SK-N-MC (cell line): ENCODE measurements at regions not wholly inside any gene's neighbourhood (a gene's known extent, or its start where the extent isn't known, plus 50 kb on each side); places are given as distances from the start of the nearest gene placed in this dataset.

Source experiments
- EZH2 ChIP-seq: fragments of 200-600 bp; sonication (generic); IDR thresholded peaks from one replicate; pipeline ENCODE4 v1.6.1; 2017; ENCODE audit warnings: antibody characterized with exemption
- FOXP2 ChIP-seq: optimal IDR thresholded peaks from 2 replicates; pipeline ENCODE3; 2011; ENCODE audit warnings: mild to moderate bottlenecking, moderate library complexity; ENCODE audit not compliant: insufficient read depth; ENCODE audit errors: extremely low read length, control extremely low read depth
- POLR2AphosphoS5 ChIP-seq: IDR thresholded peaks from 2 replicates; pipeline ENCODE4 v1.6.1; 2012; ENCODE audit warnings: mild to moderate bottlenecking, low read depth, low read length, borderline replicate concordance

DNA sequence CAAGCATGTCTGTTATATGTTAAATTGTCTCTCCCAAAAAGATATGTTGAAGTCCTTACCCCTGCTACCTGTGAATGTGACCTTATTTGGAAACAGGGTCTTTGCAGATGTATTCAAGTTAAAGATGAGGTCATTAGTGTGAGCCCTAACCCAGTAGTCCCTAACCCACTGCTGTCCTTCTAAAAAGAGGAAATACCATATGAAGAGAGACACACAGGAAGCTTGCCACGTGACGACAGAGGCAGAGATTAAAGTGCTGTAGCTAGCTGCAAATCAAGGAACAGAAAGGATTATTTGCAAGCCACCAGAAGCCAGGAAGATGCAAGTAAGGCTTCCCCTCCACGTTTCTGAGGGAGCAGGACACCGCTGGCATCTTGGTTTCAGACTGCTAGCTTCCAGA lies 150.1 kb downstream of the HNRNPD start:
- TF ChIP-seq FOXP2 = no peak
- no peak for TF ChIP-seq POLR2AphosphoS5
- no peak for TF ChIP-seq EZH2
